ENCODE measurements at regions not wholly inside any gene's neighbourhood (a gene's known extent, or its start where the extent isn't known, plus 50 kb on each side); places are given as distances from the start of the nearest gene placed in this dataset.

DNA sequence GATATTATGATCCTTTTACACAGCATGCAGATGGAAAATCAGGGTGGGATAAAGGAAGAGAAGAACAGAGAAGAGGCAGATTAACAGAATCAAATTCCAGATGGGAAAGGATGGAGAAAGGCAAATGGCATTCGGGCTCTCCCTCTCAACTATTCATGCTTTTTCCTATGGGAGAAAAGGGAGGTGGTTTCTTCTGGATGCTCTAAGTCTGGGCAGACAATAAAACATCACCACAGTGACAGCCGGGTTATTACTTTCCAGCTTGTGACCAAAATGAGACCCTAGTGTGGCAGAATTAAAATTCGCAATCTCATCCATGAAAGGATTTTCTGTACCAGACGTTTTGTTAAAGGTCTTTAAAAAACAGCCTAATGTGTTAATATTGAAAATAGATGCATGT is 440.7 kb downstream of the RND3 start:
- FAIRE-seq (no peak), DNase-seq (ENCODE audit: insufficient read length) (no peak)
- TF ChIP-seq TAF1 (IDR thresholded peaks at IDR 0.05; ENCODE audit: borderline replicate concordance, low read depth, low read length), result no peak
- TF ChIP-seq POLR2AphosphoS5 (IDR thresholded peaks at IDR 0.05; ENCODE audit: low read depth, low read length), result no peak

DNA sequence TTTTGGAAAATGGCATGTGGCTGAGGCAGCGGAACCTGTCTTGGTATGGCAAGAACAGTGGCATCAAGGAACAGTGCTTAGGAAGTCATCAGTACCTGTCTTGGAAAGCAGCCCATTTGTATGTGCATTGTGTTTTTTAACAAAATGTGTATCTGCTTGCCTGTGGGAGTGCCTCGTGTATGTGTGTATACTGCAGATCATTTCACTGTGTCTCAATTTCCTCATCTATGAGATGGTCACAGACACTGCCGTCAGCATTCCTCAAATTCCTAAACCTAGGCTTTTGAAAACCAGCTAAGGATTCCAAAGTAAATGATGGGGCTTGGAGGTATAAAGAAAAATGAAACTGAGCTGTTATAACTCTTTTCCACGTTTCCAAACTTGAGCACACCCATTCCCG is 441.3 kb downstream of the RND3 start:
- FAIRE-seq, result no peak
- DNase-seq (ENCODE audit: insufficient read length), result no peak
- TF ChIP-seq TAF1 (IDR thresholded peaks at IDR 0.05; ENCODE audit: borderline replicate concordance, low read depth, low read length) (no peak), POLR2A (IDR thresholded peaks at IDR 0.05; ENCODE audit: low read depth, low read length) (no peak), POLR2AphosphoS5 (IDR thresholded peaks at IDR 0.05; ENCODE audit: low read depth, low read length) (no peak)

- FAIRE-seq, result no peak
- no peak for TF ChIP-seq POLR2A (IDR thresholded peaks at IDR 0.05; ENCODE audit: low read depth, low read length)
- TF ChIP-seq POLR2AphosphoS5 (IDR thresholded peaks at IDR 0.05; ENCODE audit: low read depth, low read length), result no peak
- no peak for TF ChIP-seq TAF1 (IDR thresholded peaks at IDR 0.05; ENCODE audit: borderline replicate concordance, low read depth, low read length)
- DNase-seq (ENCODE audit: insufficient read length), result no peak
These were observed 441.9 kb downstream of the RND3 start for GRCh38 chr2:150045601-150046000.

DNA sequence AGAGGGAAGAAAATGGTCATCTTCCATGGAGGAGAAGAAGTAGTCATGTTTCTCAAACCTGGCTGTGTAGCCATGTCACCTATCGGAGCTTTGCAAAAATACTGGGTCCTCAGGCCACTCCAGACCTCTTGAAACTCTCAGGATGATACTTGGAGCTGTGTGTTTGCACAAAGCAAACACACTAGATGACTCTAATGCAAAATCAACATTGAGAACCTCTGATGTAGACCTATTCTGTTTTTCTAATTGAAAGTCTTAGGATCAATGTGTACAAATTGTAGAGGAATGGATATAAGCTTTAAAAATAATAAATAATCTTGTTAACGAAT is 444.3 kb downstream of the RND3 start:
- TF ChIP-seq POLR2A (IDR thresholded peaks at IDR 0.05; ENCODE audit: low read depth, low read length), result no peak
- FAIRE-seq (no peak), DNase-seq (ENCODE audit: insufficient read length) (no peak)

DNA sequence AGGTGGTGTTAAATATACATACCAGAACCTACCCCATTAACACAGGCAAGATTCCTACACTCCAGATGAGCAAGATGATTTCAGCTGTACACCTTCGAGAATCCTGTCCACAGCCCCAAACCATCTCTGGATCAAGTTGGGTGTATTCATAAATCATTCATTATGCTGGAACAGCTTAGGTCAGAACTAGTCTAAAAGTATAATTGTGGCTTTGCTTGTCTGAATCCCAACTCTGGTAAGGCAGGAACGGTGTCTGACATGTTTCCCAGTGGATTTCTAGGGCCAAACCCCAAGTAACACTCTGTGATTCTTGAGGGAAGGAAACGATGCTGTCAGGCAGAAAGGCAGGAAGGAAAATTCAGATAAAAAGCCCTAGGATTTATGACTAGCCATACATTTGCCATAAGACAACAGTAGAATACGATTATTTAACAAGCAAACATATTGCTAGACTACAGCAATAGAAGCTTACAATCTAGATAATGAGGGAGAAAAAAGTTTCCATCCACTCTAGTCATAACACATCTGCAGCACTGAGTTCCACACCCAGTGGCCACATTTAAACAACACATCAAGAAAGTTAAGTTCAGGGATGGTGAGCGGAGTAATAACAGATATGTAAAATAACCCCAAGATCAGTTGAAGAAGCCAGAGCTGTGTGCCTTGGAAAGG is 444.8 kb downstream of the RND3 start:
- DNase-seq (ENCODE audit: insufficient read length) (no peak), FAIRE-seq (no peak)
- TF ChIP-seq TAF1 (IDR thresholded peaks at IDR 0.05; ENCODE audit: borderline replicate concordance, low read depth, low read length), result no peak
- no peak for TF ChIP-seq POLR2A (IDR thresholded peaks at IDR 0.05; ENCODE audit: low read depth, low read length)
- no peak for TF ChIP-seq POLR2AphosphoS5 (IDR thresholded peaks at IDR 0.05; ENCODE audit: low read depth, low read length)

- DNase-seq (ENCODE audit: insufficient read length), result no peak
- TF ChIP-seq POLR2A (IDR thresholded peaks at IDR 0.05; ENCODE audit: low read depth, low read length) (no peak), TAF1 (IDR thresholded peaks at IDR 0.05; ENCODE audit: borderline replicate concordance, low read depth, low read length) (no peak), POLR2AphosphoS5 (IDR thresholded peaks at IDR 0.05; ENCODE audit: low read depth, low read length) (no peak)
- FAIRE-seq, result no peak
These were observed 445.6 kb downstream of the RND3 start for GRCh38 chr2:150041722-150042425.

DNA sequence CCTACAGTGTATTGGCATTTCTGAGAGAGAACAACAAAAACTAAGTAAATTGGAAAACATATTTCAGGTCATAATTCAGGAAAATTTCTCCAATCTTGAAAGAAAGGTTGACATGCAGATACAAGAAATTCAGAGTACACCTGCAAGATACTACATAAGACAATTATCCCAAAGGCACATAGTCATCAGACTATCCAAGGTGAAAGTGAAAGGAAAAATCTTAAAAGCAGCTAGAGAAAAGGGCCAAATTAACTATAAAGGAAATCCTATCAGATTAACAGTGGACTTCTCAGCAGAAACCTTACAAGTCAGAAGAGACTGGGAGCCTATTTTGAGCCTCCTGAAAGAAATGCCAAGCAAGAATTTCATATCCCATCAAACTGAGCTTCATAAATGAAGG is 449.0 kb upstream of the MMADHC start:
- no peak for DNase-seq (ENCODE audit: insufficient read length)
- FAIRE-seq, result no peak
- no peak for TF ChIP-seq POLR2AphosphoS5 (IDR thresholded peaks at IDR 0.05; ENCODE audit: low read depth, low read length)

DNA sequence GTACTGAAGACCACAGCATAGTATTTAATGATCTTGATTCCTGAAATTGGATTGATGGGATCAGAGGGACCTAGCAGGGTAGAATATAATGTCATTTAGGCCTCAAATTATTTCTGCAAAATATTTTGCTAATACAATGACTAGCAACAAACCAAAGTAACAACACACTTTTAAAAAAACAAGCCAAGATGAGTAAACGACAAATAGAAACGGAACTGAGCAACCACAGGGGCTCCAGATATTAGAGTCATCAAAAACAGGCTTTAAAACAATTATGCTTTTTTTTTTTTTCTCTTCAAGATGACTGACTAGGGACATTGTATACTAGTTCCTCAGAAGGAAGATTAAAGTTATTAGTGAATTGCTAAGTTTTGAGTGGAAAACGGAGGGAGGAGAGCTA is 447.1 kb upstream of the MMADHC start:
- DNase-seq (ENCODE audit: insufficient read length) (no peak), FAIRE-seq (no peak)
- TF ChIP-seq POLR2A (IDR thresholded peaks at IDR 0.05; ENCODE audit: low read depth, low read length) (no peak), POLR2AphosphoS5 (IDR thresholded peaks at IDR 0.05; ENCODE audit: low read depth, low read length) (no peak), TAF1 (IDR thresholded peaks at IDR 0.05; ENCODE audit: borderline replicate concordance, low read depth, low read length) (no peak)

DNA sequence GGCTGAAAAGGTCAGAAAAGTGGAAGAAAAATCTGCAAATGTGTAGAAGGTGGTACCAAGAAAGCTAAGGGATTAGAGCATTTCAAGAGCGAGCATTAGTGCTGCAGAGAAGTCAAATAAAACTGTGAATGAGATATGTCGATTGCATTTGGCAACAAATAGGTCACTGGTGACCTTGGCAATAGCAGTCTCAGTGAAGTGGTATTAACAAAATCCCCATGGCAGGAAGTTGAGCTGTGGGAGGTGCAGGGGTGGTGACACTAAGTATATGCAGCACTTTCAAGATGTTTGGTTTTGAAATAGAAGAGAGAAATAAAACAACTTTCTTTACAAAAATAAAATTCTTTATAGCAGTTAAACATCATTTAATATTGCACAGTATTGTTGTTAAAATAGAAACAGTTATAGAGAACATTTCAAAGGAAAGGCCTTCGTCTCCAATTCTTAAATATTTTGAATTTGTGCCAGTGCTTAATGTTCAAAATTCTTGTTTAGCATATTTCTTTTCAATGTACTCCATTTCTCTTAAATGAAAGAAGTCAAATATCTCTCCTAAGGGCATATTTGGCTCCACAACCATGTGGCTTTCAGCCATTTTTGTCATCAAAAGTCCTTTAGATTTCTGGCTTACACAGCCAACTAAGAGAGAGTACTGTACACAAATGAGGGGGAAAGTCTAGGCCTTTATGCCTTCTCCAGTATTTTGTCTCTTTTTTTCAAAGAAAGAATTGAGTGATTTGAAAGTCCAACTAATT is 443.0 kb upstream of the MMADHC start:
- no peak for FAIRE-seq

DNA sequence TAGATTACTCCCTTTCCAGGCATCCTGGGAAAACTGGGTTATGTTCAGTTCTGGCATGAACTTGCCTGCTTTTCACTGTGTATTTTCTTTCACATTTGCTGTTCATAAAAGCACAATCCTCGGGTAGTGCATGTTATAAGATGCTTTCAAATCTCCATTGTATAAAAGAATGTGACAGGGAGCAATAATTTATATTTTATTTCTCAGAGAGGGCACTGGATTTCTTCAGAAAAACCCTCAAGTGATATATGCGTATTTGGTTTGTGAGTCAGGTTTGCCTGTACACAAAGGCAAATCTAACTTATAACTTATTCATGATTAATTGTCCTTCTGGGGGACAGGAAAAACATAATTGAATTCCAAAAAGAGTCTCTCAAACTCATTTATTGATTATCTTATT is 440.7 kb upstream of the MMADHC start:
- no peak for DNase-seq (ENCODE audit: insufficient read length)
- no peak for FAIRE-seq
- TF ChIP-seq POLR2A (IDR thresholded peaks at IDR 0.05; ENCODE audit: low read depth, low read length) (no peak), TAF1 (IDR thresholded peaks at IDR 0.05; ENCODE audit: borderline replicate concordance, low read depth, low read length) (no peak), POLR2AphosphoS5 (IDR thresholded peaks at IDR 0.05; ENCODE audit: low read depth, low read length) (no peak)

More for the DNA sequence above, 443.0 kb upstream of the MMADHC start:
- TF ChIP-seq POLR2AphosphoS5 (IDR thresholded peaks at IDR 0.05; ENCODE audit: low read depth, low read length) (no peak), POLR2A (IDR thresholded peaks at IDR 0.05; ENCODE audit: low read depth, low read length) (no peak), TAF1 (IDR thresholded peaks at IDR 0.05; ENCODE audit: borderline replicate concordance, low read depth, low read length) (no peak)
- no peak for DNase-seq (ENCODE audit: insufficient read length)

GRCh38 chr2:150027164-150027563 is 439.6 kb upstream of the MMADHC start:
- no peak for DNase-seq (ENCODE audit: insufficient read length)
- FAIRE-seq, result no peak
- TF ChIP-seq TAF1 (IDR thresholded peaks at IDR 0.05; ENCODE audit: borderline replicate concordance, low read depth, low read length) (no peak), POLR2A (IDR thresholded peaks at IDR 0.05; ENCODE audit: low read depth, low read length) (no peak), POLR2AphosphoS5 (IDR thresholded peaks at IDR 0.05; ENCODE audit: low read depth, low read length) (no peak)

DNA sequence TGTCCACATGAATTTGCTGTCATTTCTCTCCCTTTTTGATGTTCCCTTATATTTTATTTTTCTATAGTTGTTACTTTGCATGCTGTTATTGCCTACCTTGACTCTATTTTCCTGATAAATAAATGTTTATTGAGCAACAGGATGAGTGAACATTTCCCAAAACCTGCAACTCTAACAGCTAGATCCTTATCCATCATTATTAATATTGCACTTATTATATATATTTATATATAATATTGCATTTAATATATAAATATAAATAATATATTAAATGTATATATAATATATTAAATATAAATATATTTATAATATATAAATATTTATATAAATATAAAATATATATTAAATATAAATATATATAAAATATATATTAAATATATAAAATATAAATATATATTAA is 436.1 kb upstream of the MMADHC start:
- FAIRE-seq (no peak), DNase-seq (ENCODE audit: insufficient read length) (no peak)
- TF ChIP-seq POLR2AphosphoS5 (IDR thresholded peaks at IDR 0.05; ENCODE audit: low read depth, low read length), result no peak
- TF ChIP-seq POLR2A (IDR thresholded peaks at IDR 0.05; ENCODE audit: low read depth, low read length), result no peak
- TF ChIP-seq TAF1 (IDR thresholded peaks at IDR 0.05; ENCODE audit: borderline replicate concordance, low read depth, low read length), result no peak
